CD4-positive, alpha-beta T cell (primary cell): ENCODE measurements at regions not wholly inside any gene's neighbourhood (a gene's known extent, or its start where the extent isn't known, plus 50 kb on each side); places are given as distances from the start of the nearest gene placed in this dataset.

Experiments used
- ATAC-seq: fragments of 200-7000 bp; cut with Tn5 transposase; one replicate; pipeline ENCODE4 v1.10.0; 2022; ENCODE audit warnings: mild to moderate bottlenecking; ENCODE audit not compliant: poor library complexity
- CTCF ChIA-PET: fragments of 350-600 bp; sonication (Branson Sonifier 250); formaldehyde crosslinking; loops from one replicate; lab custom pipeline; 2021; ENCODE audit warnings: antibody characterized with exemption, inconsistent platforms; lab: Charles Lee
- POLR2A ChIA-PET: fragments of 350-600 bp; sonication (Branson Sonifier 250); formaldehyde crosslinking; loops from one replicate; lab custom pipeline; 2021; ENCODE audit warnings: antibody characterized with exemption, inconsistent platforms; lab: Charles Lee
- DNase-seq, 14 experiments: peaks; one replicate each; pipeline ENCODE4 v3.0.0-alpha.2; 2013 to 2020; ENCODE audit warnings: mixed read lengths in 2 of 14
- H3K27ac ChIP-seq, 2 donors: one replicate each; pipeline versions ENCODE4 v1.5.1 to v1.7.0; 2013; ENCODE audit warnings: low read length in 2 of 2, low read depth in 1 of 2, mild to moderate bottlenecking in 1 of 2
- H3K27me3 ChIP-seq, 2 experiments: 1 replicate in 1 of 2; 2 replicates in 1 of 2; pipeline versions ENCODE4 v1.6.1 to v1.7.0; 2013; ENCODE audit warnings: low read length in 2 of 2, control low read depth in 1 of 2, mild to moderate bottlenecking in 1 of 2, moderate library complexity in 1 of 2; ENCODE audit not compliant: insufficient read depth in 2 of 2, control insufficient read depth in 1 of 2
- H3K36me3 ChIP-seq: one replicate; pipeline ENCODE4 v1.6.1; 2013; ENCODE audit warnings: low read length, control low read depth; ENCODE audit not compliant: insufficient read depth
- H3K4me1 ChIP-seq: one replicate; pipeline ENCODE4 v1.6.1; 2013; ENCODE audit warnings: low read length, control low read depth; ENCODE audit not compliant: insufficient read depth
- H3K4me3 ChIP-seq: one replicate; pipeline ENCODE4 v1.5.1; 2013; ENCODE audit warnings: mild to moderate bottlenecking, low read length, moderate library complexity
- H3K9me3 ChIP-seq, 2 experiments: 1 replicate in 1 of 2; 2 replicates in 1 of 2; pipeline versions ENCODE4 v1.6.1 to v1.7.0; 2013; ENCODE audit warnings: low read length in 2 of 2, mild to moderate bottlenecking in 2 of 2, control low read depth in 1 of 2, moderate library complexity in 1 of 2; ENCODE audit not compliant: control insufficient read depth in 1 of 2, insufficient read depth in 1 of 2
- H3K27ac Mint-ChIP-seq: one replicate; pipeline ENCODE4 v1.8.0; 2020; ENCODE audit warnings: mixed read lengths
- H3K27me3 Mint-ChIP-seq: one replicate; pipeline ENCODE4 v1.8.0; 2021; ENCODE audit warnings: mixed read lengths
- H3K36me3 Mint-ChIP-seq: one replicate; pipeline ENCODE4 v1.8.0; 2021; ENCODE audit warnings: low read depth, mixed read lengths
- H3K4me1 Mint-ChIP-seq: one replicate; pipeline ENCODE4 v1.8.0; 2021; ENCODE audit warnings: low read depth, mixed read lengths
- H3K4me3 Mint-ChIP-seq: one replicate; pipeline ENCODE4 v1.8.0; 2020; ENCODE audit warnings: mild to moderate bottlenecking, mixed read lengths
- H3K9me3 Mint-ChIP-seq: one replicate; pipeline ENCODE4 v1.8.0; 2020; ENCODE audit warnings: mixed read lengths
- CTCF ChIP-seq: fragments of 200-600 bp; IDR thresholded peaks from one replicate; pipeline ENCODE4 v1.8.0; 2022; ENCODE audit warnings: antibody characterized with exemption, mild to moderate bottlenecking
- intact Hi-C, 2 experiments: fragments of 100-400 bp; cut with DNase I in 1 of 2; cut with micrococcal nuclease in 1 of 2; formaldehyde crosslinking; loops; one replicate each; pipeline versions ENCODE4 v1.15.1 to v1.9.0; 2023 to 2025; cut with DNase I, micrococcal nuclease

- Histone ChIP-seq H3K27ac (no peak overlapping the region), H3K27me3 (no peaks in the 10 kb centered on the region), H3K4me1 (no peaks in the 10 kb centered on the region), H3K9me3 (no peaks in the 10 kb centered on the region), H3K4me3 (no peak overlapping the region), H3K36me3 (no peaks in the 10 kb centered on the region)
- Mint-ChIP-seq H3K4me3 (no peak overlapping the region), H3K27ac (no peak overlapping the region), H3K4me1 (no peaks in the 10 kb centered on the region), H3K36me3 (no peaks in the 10 kb centered on the region), H3K27me3 (no peaks in the 10 kb centered on the region), H3K9me3 (peaks cover 10% of the 10 kb centered on the region)
- DNase-seq (no peak), ATAC-seq (no peak)
- CTCF ChIA-PET = no interaction called here
- POLR2A ChIA-PET = no interaction called here
- intact Hi-C loops = no loop called here
- no peak for TF ChIP-seq CTCF
These were observed 1917.4 kb downstream of the OLFM4 start for GRCh38 chr13:54945973-54946372.

GRCh38 chr13:54949735-54950134, 1921.1 kb downstream of the OLFM4 start:
- Mint-ChIP-seq H3K4me3 (no peak overlapping the region), H3K27ac (no peak overlapping the region), H3K36me3 (no peaks in the 10 kb centered on the region), H3K4me1 (no peaks in the 10 kb centered on the region), H3K9me3 (peaks cover 8% of the 10 kb centered on the region), H3K27me3 (no peaks in the 10 kb centered on the region)
- H3K4me3 ChIP-seq = no peak overlapping the region
- no peak overlapping the region for H3K27ac ChIP-seq
- intact Hi-C loops = no loop called here
- no peaks in the 10 kb centered on the region for H3K9me3 ChIP-seq
- ATAC-seq = no peak
- H3K36me3 ChIP-seq = no peaks in the 10 kb centered on the region
- no peaks in the 10 kb centered on the region for H3K4me1 ChIP-seq
- no peak for TF ChIP-seq CTCF
- DNase-seq = no peak
- ChIA-PET CTCF (no interaction called here), POLR2A (no interaction called here)
- H3K27me3 ChIP-seq = no peaks in the 10 kb centered on the region

GRCh38 chr13:54950546-54950945, 1921.9 kb downstream of the OLFM4 start:
- TF ChIP-seq CTCF = no peak
- H3K27ac ChIP-seq = no peak overlapping the region
- intact Hi-C loops = no loop called here
- H3K9me3 Mint-ChIP-seq = peaks cover 10% of the 10 kb centered on the region
- H3K4me3 Mint-ChIP-seq = no peak overlapping the region
- no peaks in the 10 kb centered on the region for H3K36me3 ChIP-seq
- no peak for ATAC-seq
- no peaks in the 10 kb centered on the region for H3K4me1 Mint-ChIP-seq
- H3K4me3 ChIP-seq = no peak overlapping the region
- no peak for DNase-seq
- no peaks in the 10 kb centered on the region for H3K36me3 Mint-ChIP-seq
- H3K27me3 Mint-ChIP-seq = no peaks in the 10 kb centered on the region
- H3K27me3 ChIP-seq = no peaks in the 10 kb centered on the region
- H3K27ac Mint-ChIP-seq = no peak overlapping the region
- no peaks in the 10 kb centered on the region for H3K9me3 ChIP-seq
- H3K4me1 ChIP-seq = no peaks in the 10 kb centered on the region
- ChIA-PET POLR2A (no interaction called here), CTCF (interaction anchor here (0.5 kb wide), 1 partner anchor 146 kb away, joined by 3 read pairs; no protein-coding TSS in a partner anchor)
